Omental fat pad (tissue), 3 donors: ENCODE measurements at regions not wholly inside any gene's neighbourhood (a gene's known extent, or its start where the extent isn't known, plus 50 kb on each side); places are given as distances from the start of the nearest gene placed in this dataset.

Experiments
- ATAC-seq: fragments of 150-250 bp; one replicate; pipeline ENCODE4 v1.9.1; 2016; ENCODE audit warnings: mild to moderate bottlenecking, moderate library complexity; ENCODE audit not compliant: low FRiP score
- DNase-seq: peaks from one replicate; pipeline ENCODE4 v3.0.0-alpha.2; 2019; ENCODE audit warnings: low spot score
- CTCF ChIP-seq, 3 donors: fragments of 450-650 bp; IDR thresholded peaks; one replicate each; pipeline ENCODE4 v1.5.1; 2016 to 2017; ENCODE audit warnings: antibody characterized with exemption in 3 of 3, mild to moderate bottlenecking in 3 of 3, moderate library complexity in 2 of 3

- TF ChIP-seq CTCF (IDR thresholded peaks at IDR 0.05): no peak
- DNase-seq: no peak
- no peak for ATAC-seq
Observed at GRCh38 chr1:105317976-105318375, 1568.3 kb downstream of the AMY1C start.

- TF ChIP-seq CTCF (IDR thresholded peaks at IDR 0.05): no peak
Observed at GRCh38 chr1:105326886-105327285, 1577.2 kb downstream of the AMY1C start.

GRCh38 chr1:105337420-105337819 is 1587.7 kb downstream of the AMY1C start:
- no peak for DNase-seq
- TF ChIP-seq CTCF (IDR thresholded peaks at IDR 0.05): no peak
- ATAC-seq: no peak

More at GRCh38 chr1:105326886-105327285, 1577.2 kb downstream of the AMY1C start:
- DNase-seq (no peak), ATAC-seq (no peak)

- TF ChIP-seq CTCF (IDR thresholded peaks at IDR 0.05): no peak
- ATAC-seq (no peak), DNase-seq (no peak)
Observed at GRCh38 chr1:105343317-105343716, 1593.6 kb downstream of the AMY1C start.

GRCh38 chr1:105359457-105359856 is 1609.8 kb downstream of the AMY1C start:
- no peak for TF ChIP-seq CTCF (IDR thresholded peaks at IDR 0.05)
- DNase-seq (no peak), ATAC-seq (no peak)

GRCh38 chr1:105362438-105362837 is 1612.7 kb downstream of the AMY1C start:
- no peak for TF ChIP-seq CTCF (IDR thresholded peaks at IDR 0.05)
- no peak for ATAC-seq

GRCh38 chr1:105368446-105368845 is 1618.7 kb downstream of the AMY1C start:
- TF ChIP-seq CTCF (IDR thresholded peaks at IDR 0.05): no peak
- ATAC-seq (no peak), DNase-seq (no peak)

More at GRCh38 chr1:105362438-105362837, 1612.7 kb downstream of the AMY1C start:
- DNase-seq: no peak
